ENCODE measurements at regions not wholly inside any gene's neighbourhood (a gene's known extent, or its start where the extent isn't known, plus 50 kb on each side); places are given as distances from the start of the nearest gene placed in this dataset.

- H3K27me3 ChIP-seq (ENCODE audit: insufficient read depth, low read depth): no peaks in the 10 kb centered on the region
Measured at GRCh38 chr9:107685901-107686300, 196.3 kb upstream of the KLF4 start.

GRCh38 chr9:107685376-107685775, 195.8 kb upstream of the KLF4 start:
- no peak overlapping the region for H2AFZ ChIP-seq (ENCODE audit: low read depth)
- no peak overlapping the region for H3K4me3 ChIP-seq (IDR thresholded peaks at IDR 0.05; ENCODE audit: insufficient read depth, low read depth, low read length)
- H4K20me1 ChIP-seq (ENCODE audit: insufficient read depth): no peaks in the 10 kb centered on the region
- no peaks in the 10 kb centered on the region for H3K36me3 ChIP-seq (ENCODE audit: insufficient read depth)
- H3K27me3 ChIP-seq (ENCODE audit: insufficient read depth, low read depth): no peaks in the 10 kb centered on the region
- no peak overlapping the region for H3K4me2 ChIP-seq
- H3K27ac ChIP-seq: no peak overlapping the region
- no peaks in the 10 kb centered on the region for H3K79me2 ChIP-seq (ENCODE audit: insufficient read depth, low read depth)
- H3K9ac ChIP-seq: no peak overlapping the region
- no peaks in the 10 kb centered on the region for H3K4me1 ChIP-seq (ENCODE audit: low read depth, poor library complexity, severe bottlenecking)
- no peak for TF ChIP-seq CTCF (conservative IDR thresholded peaks at IDR 0.05; ENCODE audit: low read depth, low read length)

More at GRCh38 chr9:107685901-107686300, 196.3 kb upstream of the KLF4 start:
- no peak overlapping the region for H2AFZ ChIP-seq (ENCODE audit: low read depth)
- H3K36me3 ChIP-seq (ENCODE audit: insufficient read depth): no peaks in the 10 kb centered on the region
- H3K4me3 ChIP-seq (IDR thresholded peaks at IDR 0.05; ENCODE audit: insufficient read depth, low read depth, low read length): no peak overlapping the region
- no peak overlapping the region for H3K27ac ChIP-seq
- no peak overlapping the region for H3K4me2 ChIP-seq
- H3K79me2 ChIP-seq (ENCODE audit: insufficient read depth, low read depth): no peaks in the 10 kb centered on the region
- TF ChIP-seq CTCF (conservative IDR thresholded peaks at IDR 0.05; ENCODE audit: low read depth, low read length): no peak
- H4K20me1 ChIP-seq (ENCODE audit: insufficient read depth): no peaks in the 10 kb centered on the region
- H3K9ac ChIP-seq: no peak overlapping the region
- H3K4me1 ChIP-seq (ENCODE audit: low read depth, poor library complexity, severe bottlenecking): no peaks in the 10 kb centered on the region

GRCh38 chr9:107684224-107684623, 194.7 kb upstream of the KLF4 start:
- no peak overlapping the region for H3K4me3 ChIP-seq (IDR thresholded peaks at IDR 0.05; ENCODE audit: insufficient read depth, low read depth, low read length)
- no peak overlapping the region for H2AFZ ChIP-seq (ENCODE audit: low read depth)
- TF ChIP-seq CTCF (conservative IDR thresholded peaks at IDR 0.05; ENCODE audit: low read depth, low read length): no peak
- no peaks in the 10 kb centered on the region for H3K79me2 ChIP-seq (ENCODE audit: insufficient read depth, low read depth)
- H3K27ac ChIP-seq: no peak overlapping the region
- H4K20me1 ChIP-seq (ENCODE audit: insufficient read depth): no peaks in the 10 kb centered on the region
- H3K4me2 ChIP-seq: no peak overlapping the region
- no peaks in the 10 kb centered on the region for H3K4me1 ChIP-seq (ENCODE audit: low read depth, poor library complexity, severe bottlenecking)
- no peaks in the 10 kb centered on the region for H3K27me3 ChIP-seq (ENCODE audit: insufficient read depth, low read depth)
- H3K36me3 ChIP-seq (ENCODE audit: insufficient read depth): no peaks in the 10 kb centered on the region
- H3K9ac ChIP-seq: no peak overlapping the region

GRCh38 chr9:107683566-107683965, 194.0 kb upstream of the KLF4 start:
- no peak overlapping the region for H3K4me2 ChIP-seq
- H2AFZ ChIP-seq (ENCODE audit: low read depth): no peak overlapping the region
- no peaks in the 10 kb centered on the region for H3K4me1 ChIP-seq (ENCODE audit: low read depth, poor library complexity, severe bottlenecking)
- H3K4me3 ChIP-seq (IDR thresholded peaks at IDR 0.05; ENCODE audit: insufficient read depth, low read depth, low read length): no peak overlapping the region
- no peaks in the 10 kb centered on the region for H4K20me1 ChIP-seq (ENCODE audit: insufficient read depth)
- no peaks in the 10 kb centered on the region for H3K79me2 ChIP-seq (ENCODE audit: insufficient read depth, low read depth)
- no peak overlapping the region for H3K9ac ChIP-seq
- no peaks in the 10 kb centered on the region for H3K27me3 ChIP-seq (ENCODE audit: insufficient read depth, low read depth)
- no peak overlapping the region for H3K27ac ChIP-seq
- no peaks in the 10 kb centered on the region for H3K36me3 ChIP-seq (ENCODE audit: insufficient read depth)
- TF ChIP-seq CTCF (conservative IDR thresholded peaks at IDR 0.05; ENCODE audit: low read depth, low read length): no peak

Measured in KMS-11 (cell line).